ENCODE measurements at regions not wholly inside any gene's neighbourhood (a gene's known extent, or its start where the extent isn't known, plus 50 kb on each side); places are given as distances from the start of the nearest gene placed in this dataset.

DNA sequence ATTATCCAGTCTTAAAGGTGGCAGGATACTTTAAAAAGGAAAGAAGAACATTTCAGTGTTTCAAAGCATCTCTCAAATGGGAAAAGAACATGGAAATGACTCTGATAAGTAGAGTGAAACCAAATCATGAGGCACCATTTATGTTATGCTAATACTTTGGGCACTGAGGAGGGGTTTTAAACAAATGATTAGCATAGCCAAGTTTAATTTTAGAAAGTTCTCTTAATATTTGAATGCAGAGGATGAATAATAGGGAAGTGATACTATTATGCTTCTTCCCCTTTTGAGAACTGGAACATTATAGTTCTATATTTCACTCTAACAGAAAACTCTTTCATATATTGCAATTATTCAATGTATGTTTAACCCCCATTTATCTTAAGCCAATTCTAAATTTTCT, 1181.9 kb upstream of the PRMT6 start:
- Histone ChIP-seq H3K79me2 (ENCODE audit: insufficient read depth, low read length) (no peaks in the 10 kb centered on the region), H3K36me3 (ENCODE audit: insufficient read depth, low read length) (no peaks in the 10 kb centered on the region), H3K9ac (ENCODE audit: low read depth, low read length, poor library complexity, severe bottlenecking) (no peak overlapping the region), H3K9me3 (ENCODE audit: insufficient read depth, low read depth, low read length) (no peaks in the 10 kb centered on the region), H3K9me2 (replicated peaks; ENCODE audit: low read depth, low read length) (no peaks in the 10 kb centered on the region), H4K20me1 (ENCODE audit: insufficient read depth, low read length, poor library complexity, severe bottlenecking) (no peaks in the 10 kb centered on the region), H3K4me2 (ENCODE audit: low read depth, low read length, poor library complexity, severe bottlenecking) (no peak overlapping the region), H3K27me3 (ENCODE audit: insufficient read depth, low read length, poor library complexity, severe bottlenecking) (no peaks in the 10 kb centered on the region), H2AFZ (ENCODE audit: low read length) (no peak overlapping the region), H3K4me3 (ENCODE audit: low read length, poor library complexity, severe bottlenecking) (no peak overlapping the region), H3F3A (ENCODE audit: low read depth) (no peaks in the 10 kb centered on the region), H3K4me1 (ENCODE audit: insufficient read depth, low read length, poor library complexity, severe bottlenecking) (no peaks in the 10 kb centered on the region)
- TF ChIP-seq, protein P1, sequence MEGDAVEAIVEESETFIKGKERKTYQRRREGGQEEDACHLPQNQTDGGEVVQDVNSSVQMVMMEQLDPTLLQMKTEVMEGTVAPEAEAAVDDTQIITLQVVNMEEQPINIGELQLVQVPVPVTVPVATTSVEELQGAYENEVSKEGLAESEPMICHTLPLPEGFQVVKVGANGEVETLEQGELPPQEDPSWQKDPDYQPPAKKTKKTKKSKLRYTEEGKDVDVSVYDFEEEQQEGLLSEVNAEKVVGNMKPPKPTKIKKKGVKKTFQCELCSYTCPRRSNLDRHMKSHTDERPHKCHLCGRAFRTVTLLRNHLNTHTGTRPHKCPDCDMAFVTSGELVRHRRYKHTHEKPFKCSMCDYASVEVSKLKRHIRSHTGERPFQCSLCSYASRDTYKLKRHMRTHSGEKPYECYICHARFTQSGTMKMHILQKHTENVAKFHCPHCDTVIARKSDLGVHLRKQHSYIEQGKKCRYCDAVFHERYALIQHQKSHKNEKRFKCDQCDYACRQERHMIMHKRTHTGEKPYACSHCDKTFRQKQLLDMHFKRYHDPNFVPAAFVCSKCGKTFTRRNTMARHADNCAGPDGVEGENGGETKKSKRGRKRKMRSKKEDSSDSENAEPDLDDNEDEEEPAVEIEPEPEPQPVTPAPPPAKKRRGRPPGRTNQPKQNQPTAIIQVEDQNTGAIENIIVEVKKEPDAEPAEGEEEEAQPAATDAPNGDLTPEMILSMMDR (conservative IDR thresholded peaks at IDR 0.05; ENCODE audit: low read length), result no peak
- TF ChIP-seq EZH2phosphoT487 (IDR thresholded peaks at IDR 0.05; ENCODE audit: borderline replicate concordance), result no peak

DNA sequence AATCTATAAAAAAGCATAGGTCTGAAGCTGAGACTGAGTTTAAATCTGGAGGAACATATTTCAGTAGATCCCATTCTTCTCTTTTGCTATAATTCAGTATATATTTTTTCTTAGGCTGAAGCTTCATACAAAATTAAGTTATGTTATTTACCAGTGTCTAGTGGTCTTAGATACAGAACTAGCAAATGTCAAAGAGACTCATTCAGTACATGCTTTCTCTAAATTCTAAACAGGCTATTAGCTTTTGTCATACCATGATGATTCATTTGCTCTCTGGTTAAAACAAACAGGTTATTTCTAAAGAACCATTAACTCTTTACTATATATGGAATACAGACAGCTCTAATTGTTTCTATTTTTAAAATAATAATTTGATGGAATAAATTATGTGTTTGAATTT, 1170.2 kb upstream of the PRMT6 start:
- Histone ChIP-seq H3F3A (ENCODE audit: low read depth) (no peaks in the 10 kb centered on the region), H4K20me1 (ENCODE audit: insufficient read depth, low read length, poor library complexity, severe bottlenecking) (no peaks in the 10 kb centered on the region), H2AFZ (ENCODE audit: low read length) (no peak overlapping the region), H3K9me3 (ENCODE audit: insufficient read depth, low read depth, low read length) (no peaks in the 10 kb centered on the region), H3K27me3 (ENCODE audit: insufficient read depth, low read length, poor library complexity, severe bottlenecking) (no peaks in the 10 kb centered on the region), H3K9ac (ENCODE audit: low read depth, low read length, poor library complexity, severe bottlenecking) (no peak overlapping the region), H3K4me3 (ENCODE audit: low read length, poor library complexity, severe bottlenecking) (no peak overlapping the region), H3K4me1 (ENCODE audit: insufficient read depth, low read length, poor library complexity, severe bottlenecking) (no peaks in the 10 kb centered on the region), H3K36me3 (ENCODE audit: insufficient read depth, low read length) (no peaks in the 10 kb centered on the region), H3K79me2 (ENCODE audit: insufficient read depth, low read length) (no peaks in the 10 kb centered on the region), H3K9me2 (replicated peaks; ENCODE audit: low read depth, low read length) (no peaks in the 10 kb centered on the region), H3K4me2 (ENCODE audit: low read depth, low read length, poor library complexity, severe bottlenecking) (no peak overlapping the region)
- TF ChIP-seq, protein P1 (conservative IDR thresholded peaks at IDR 0.05; ENCODE audit: low read length), result no peak
- TF ChIP-seq EZH2phosphoT487 (IDR thresholded peaks at IDR 0.05; ENCODE audit: borderline replicate concordance), result no peak

DNA sequence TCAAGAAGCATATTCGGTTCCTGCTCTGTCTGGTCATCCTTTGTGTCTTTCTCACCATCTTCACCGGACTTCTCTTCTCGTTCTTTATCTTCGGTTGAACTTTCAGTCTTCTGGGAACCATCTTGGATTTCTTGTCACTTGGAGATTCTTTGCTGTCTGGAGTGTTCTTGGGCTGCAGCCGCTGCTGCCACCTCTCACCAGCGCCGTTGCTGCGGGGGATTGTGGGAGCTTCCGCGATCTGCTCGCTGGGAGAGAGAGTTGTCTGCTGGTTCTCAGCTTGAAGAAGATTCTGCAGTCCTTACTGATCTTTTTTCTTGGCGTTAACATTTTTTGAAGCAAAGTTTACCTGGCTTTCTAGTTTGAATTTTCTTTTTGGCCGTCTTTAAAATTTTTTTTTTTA, 1165.2 kb upstream of the PRMT6 start:
- no peak for TF ChIP-seq EZH2phosphoT487 (IDR thresholded peaks at IDR 0.05; ENCODE audit: borderline replicate concordance)
- TF ChIP-seq, protein P1 (conservative IDR thresholded peaks at IDR 0.05; ENCODE audit: low read length), result no peak
- Histone ChIP-seq H3K79me2 (ENCODE audit: insufficient read depth, low read length) (no peaks in the 10 kb centered on the region), H3K9me3 (ENCODE audit: insufficient read depth, low read depth, low read length) (no peaks in the 10 kb centered on the region; the same call in 1 of the 2 replicates), H3K9ac (ENCODE audit: low read depth, low read length, poor library complexity, severe bottlenecking) (no peak overlapping the region), H3F3A (ENCODE audit: low read depth) (no peaks in the 10 kb centered on the region), H3K4me1 (ENCODE audit: insufficient read depth, low read length, poor library complexity, severe bottlenecking) (no peaks in the 10 kb centered on the region), H3K4me2 (ENCODE audit: low read depth, low read length, poor library complexity, severe bottlenecking) (no peak overlapping the region), H2AFZ (ENCODE audit: low read length) (no peak overlapping the region), H3K4me3 (ENCODE audit: low read length, poor library complexity, severe bottlenecking) (no peak overlapping the region), H3K27me3 (ENCODE audit: insufficient read depth, low read length, poor library complexity, severe bottlenecking) (no peaks in the 10 kb centered on the region), H4K20me1 (ENCODE audit: insufficient read depth, low read length, poor library complexity, severe bottlenecking) (no peaks in the 10 kb centered on the region), H3K9me2 (replicated peaks; ENCODE audit: low read depth, low read length) (no peaks in the 10 kb centered on the region), H3K36me3 (ENCODE audit: insufficient read depth, low read length) (no peaks in the 10 kb centered on the region)
